HFFc6 (cell line): ENCODE measurements at regions not wholly inside any gene's neighbourhood (a gene's known extent, or its start where the extent isn't known, plus 50 kb on each side); places are given as distances from the start of the nearest gene placed in this dataset.
A peak's percentile ranks its signal among the peaks of the same experiment; 100 is the strongest.

Experiments
- DNase-seq: peaks from one replicate; pipeline ENCODE4 v3.0.0-alpha.2; 2018
- H3K27ac Mint-ChIP-seq: 2 replicates; pipeline ENCODE4 v1.8.0; 2020; ENCODE audit warnings: mild to moderate bottlenecking, mixed read lengths
- H3K27me3 Mint-ChIP-seq: 2 replicates; pipeline ENCODE4 v1.8.0; 2021; ENCODE audit warnings: mild to moderate bottlenecking, moderate library complexity, mixed read lengths; ENCODE audit not compliant: insufficient read depth
- H3K36me3 Mint-ChIP-seq: 2 replicates; pipeline ENCODE4 v1.8.0; 2021; ENCODE audit warnings: low read depth, mixed read lengths
- H3K4me1 Mint-ChIP-seq: 2 replicates; pipeline ENCODE4 v1.8.0; 2020; ENCODE audit warnings: low read depth, mixed read lengths
- H3K4me3 Mint-ChIP-seq: 2 replicates; pipeline ENCODE4 v1.8.0; 2020; ENCODE audit warnings: mild to moderate bottlenecking, moderate library complexity, mixed read lengths
- H3K9me3 Mint-ChIP-seq: 2 replicates; pipeline ENCODE4 v1.8.0; 2020; ENCODE audit warnings: mild to moderate bottlenecking, mixed read lengths
- CTCF ChIP-seq: fragments of 200-600 bp; sonication (generic); IDR thresholded peaks from 2 replicates; pipeline ENCODE4 v1.5.0; 2021; ENCODE audit warnings: antibody characterized with exemption, mild to moderate bottlenecking

GRCh38 chr15:99503411-99503810, 62.4 kb upstream of the MEF2A start:
- Mint-ChIP-seq H3K27ac (no peak overlapping the region), H3K36me3 (no peaks in the 10 kb centered on the region)

GRCh38 chr15:99504071-99504822, 61.5 kb upstream of the MEF2A start:
- Mint-ChIP-seq H3K4me3 (no peak overlapping the region), H3K4me1 (no peaks in the 10 kb centered on the region), H3K27ac (no peak overlapping the region), H3K27me3 (peaks cover 32% of the 10 kb centered on the region), H3K36me3 (no peaks in the 10 kb centered on the region), H3K9me3 (no peaks in the 10 kb centered on the region)
- DNase-seq = no peak
- no peak for TF ChIP-seq CTCF

More at GRCh38 chr15:99503411-99503810, 62.4 kb upstream of the MEF2A start:
- no peak for DNase-seq
- Mint-ChIP-seq H3K27me3 (peaks cover 34% of the 10 kb centered on the region), H3K4me3 (no peak overlapping the region), H3K4me1 (no peaks in the 10 kb centered on the region), H3K9me3 (no peaks in the 10 kb centered on the region)
- TF ChIP-seq CTCF = no peak

GRCh38 chr15:99504823-99505551, 60.8 kb upstream of the MEF2A start:
- TF ChIP-seq CTCF = peak; percentile 11; the same call in 1 of the 2 replicates
- no peak for DNase-seq
- no peak overlapping the region for H3K4me3 Mint-ChIP-seq

GRCh38 chr15:99506399-99506798, 59.4 kb upstream of the MEF2A start:
- Mint-ChIP-seq H3K9me3 (no peaks in the 10 kb centered on the region), H3K27ac (no peak overlapping the region), H3K4me1 (no peaks in the 10 kb centered on the region; the same call in 1 of the 2 replicates), H3K27me3 (peaks cover 27% of the 10 kb centered on the region), H3K4me3 (no peak overlapping the region), H3K36me3 (no peaks in the 10 kb centered on the region)
- no peak for DNase-seq
- no peak for TF ChIP-seq CTCF

More at GRCh38 chr15:99504823-99505551, 60.8 kb upstream of the MEF2A start:
- Mint-ChIP-seq H3K27me3 (peaks cover 33% of the 10 kb centered on the region), H3K36me3 (no peaks in the 10 kb centered on the region), H3K9me3 (no peaks in the 10 kb centered on the region), H3K4me1 (no peaks in the 10 kb centered on the region), H3K27ac (no peak overlapping the region)

- H3K36me3 Mint-ChIP-seq = no peaks in the 10 kb centered on the region
Measured at GRCh38 chr15:99507016-99507503, 58.7 kb upstream of the MEF2A start.

More at GRCh38 chr15:99507016-99507503, 58.7 kb upstream of the MEF2A start:
- Mint-ChIP-seq H3K9me3 (no peaks in the 10 kb centered on the region), H3K4me3 (no peak overlapping the region), H3K27ac (no peak overlapping the region), H3K27me3 (peaks cover 26% of the 10 kb centered on the region), H3K4me1 (no peaks in the 10 kb centered on the region; the same call in 1 of the 2 replicates)
- no peak for DNase-seq
- TF ChIP-seq CTCF = no peak
